Stomach (tissue), 4 donors: ENCODE measurements at regions not wholly inside any gene's neighbourhood (a gene's known extent, or its start where the extent isn't known, plus 50 kb on each side); places are given as distances from the start of the nearest gene placed in this dataset.

ENCODE experiments used
- CTCF ChIP-seq, 7 experiments: fragments of 450-650 bp in 4 of 7; fragments of 200-600 bp in 3 of 7; sonication (generic) in 3 of 7; IDR thresholded peaks; one replicate each; pipeline ENCODE4 v1.5.1; 2016 to 2019; ENCODE audit warnings: antibody characterized with exemption in 7 of 7, control low read depth in 2 of 7, mild to moderate bottlenecking in 1 of 7
- EP300 ChIP-seq: sonication (generic); formaldehyde crosslinking; IDR thresholded peaks from one replicate; pipeline ENCODE4 v1.6.1; 2017; ENCODE audit warnings: antibody characterized with exemption
- POLR2A ChIP-seq, 4 donors: fragments of 450-650 bp; IDR thresholded peaks; one replicate each; pipeline ENCODE4 v1.6.1; 2016; ENCODE audit warnings: antibody characterized with exemption in 4 of 4, control low read depth in 2 of 4, mild to moderate bottlenecking in 1 of 4, moderate library complexity in 1 of 4
- POLR2AphosphoS5 ChIP-seq, 3 donors: sonication (generic); formaldehyde crosslinking; IDR thresholded peaks; one replicate each; pipeline ENCODE4 v1.6.1; 2016; ENCODE audit warnings: antibody characterized with exemption in 3 of 3

- TF ChIP-seq CTCF (IDR thresholded peaks at IDR 0.05) (no peak), POLR2AphosphoS5 (IDR thresholded peaks at IDR 0.05) (no peak), POLR2A (IDR thresholded peaks at IDR 0.05) (no peak), EP300 (no peak)
These were observed 208.3 kb upstream of the LEF1 start for GRCh38 chr4:108377021-108377420.
